AG08396 (cell line): ENCODE measurements at regions not wholly inside any gene's neighbourhood (a gene's known extent, or its start where the extent isn't known, plus 50 kb on each side); places are given as distances from the start of the nearest gene placed in this dataset.

Experiments used
- DNase-seq: peaks from one replicate; pipeline ENCODE4 v3.0.0; 2012; ENCODE audit warnings: low spot score, mixed read lengths

DNA sequence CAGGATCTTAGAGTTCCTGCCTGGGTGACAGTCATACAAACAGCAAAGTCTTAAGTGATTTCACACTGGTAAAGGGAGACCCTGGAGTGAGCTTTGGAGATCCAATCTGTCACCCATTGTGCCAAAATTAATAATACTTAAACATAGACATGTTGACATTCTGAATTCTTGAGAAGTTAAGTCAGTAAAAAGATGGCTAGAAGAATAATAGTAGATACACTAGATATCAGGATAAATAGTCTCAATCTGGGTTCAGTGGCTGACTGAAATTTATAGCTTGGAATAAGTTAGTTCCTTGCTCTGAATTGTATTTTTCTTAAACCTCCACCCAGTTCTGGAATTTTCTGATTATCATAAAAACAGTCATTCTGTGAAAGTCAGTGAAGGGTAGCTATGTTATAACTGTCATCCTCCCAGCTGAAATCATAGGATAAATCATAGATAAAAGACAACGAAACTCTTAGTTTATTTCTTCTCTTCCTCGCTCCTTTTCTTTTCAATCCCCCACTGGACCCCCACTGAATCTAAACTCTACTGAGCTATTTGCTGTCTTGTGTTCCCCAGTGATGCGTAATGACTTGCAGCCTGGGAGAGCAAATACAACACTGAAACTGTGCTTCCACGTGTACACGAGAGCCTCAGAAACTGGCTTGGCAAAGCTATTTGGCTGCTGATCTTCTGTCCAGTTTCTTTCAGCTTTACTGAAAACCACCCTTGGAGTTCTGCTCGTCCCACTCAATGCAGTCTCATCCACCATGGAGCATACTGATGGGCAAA, 175.4 kb upstream of the TP63 start:
- DNase-seq = no peak

DNA sequence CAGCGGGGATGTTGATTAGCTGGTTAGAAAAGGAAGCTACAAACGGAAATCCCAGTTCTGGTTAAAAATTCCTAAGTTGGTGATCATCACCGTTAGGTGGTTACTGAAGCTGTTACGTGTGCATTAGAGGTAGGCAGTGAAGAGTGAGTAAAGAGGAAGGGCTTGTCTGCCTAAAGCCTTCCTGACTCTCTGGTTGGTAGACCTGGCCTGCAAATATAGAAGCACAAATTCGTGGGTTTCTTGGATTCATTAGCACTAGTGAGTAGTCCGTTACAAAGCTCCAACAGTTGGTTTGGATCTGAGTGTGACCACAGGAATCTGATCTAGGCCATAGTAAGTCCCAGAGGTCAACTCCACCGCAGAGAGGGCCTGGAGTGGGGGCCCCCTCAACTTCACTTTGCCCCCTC, 174.0 kb upstream of the TP63 start:
- DNase-seq = no peak

DNA sequence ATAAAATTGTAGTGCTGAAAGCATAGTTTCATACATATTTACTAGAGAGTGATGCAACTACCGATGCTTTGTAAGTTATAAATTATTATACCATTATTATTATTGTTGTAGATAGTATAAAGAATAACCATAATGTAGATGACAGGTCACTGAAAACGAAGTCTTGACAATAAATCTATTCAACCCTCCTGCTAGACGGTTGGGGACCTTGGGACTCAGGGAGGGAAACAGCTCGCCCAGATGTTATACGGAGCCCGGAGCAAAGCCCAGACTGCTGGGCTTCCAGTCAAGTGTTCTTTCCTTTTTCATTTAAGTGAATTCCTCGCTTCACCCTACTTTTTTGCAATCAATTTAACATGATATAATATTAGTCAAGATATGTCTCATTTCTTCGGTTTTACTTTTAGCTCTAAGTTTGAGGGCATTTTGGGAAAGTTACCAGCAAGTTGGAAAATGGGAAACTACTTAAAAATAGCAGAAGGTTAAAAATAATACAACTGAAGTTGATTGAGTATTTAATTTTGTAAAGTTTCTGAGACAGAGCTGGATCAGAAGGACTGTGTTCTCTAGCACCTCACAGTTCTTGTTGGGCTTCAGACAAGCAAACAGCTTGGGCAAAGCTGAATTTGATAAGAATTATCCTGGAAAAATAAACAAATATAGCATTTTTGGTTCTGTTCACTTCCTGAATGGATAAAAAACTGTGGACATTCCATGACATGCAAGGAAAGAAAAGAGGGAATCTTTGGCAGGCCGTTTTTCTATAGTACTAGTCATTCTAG, 173.4 kb upstream of the TP63 start:
- DNase-seq = no peak

DNA sequence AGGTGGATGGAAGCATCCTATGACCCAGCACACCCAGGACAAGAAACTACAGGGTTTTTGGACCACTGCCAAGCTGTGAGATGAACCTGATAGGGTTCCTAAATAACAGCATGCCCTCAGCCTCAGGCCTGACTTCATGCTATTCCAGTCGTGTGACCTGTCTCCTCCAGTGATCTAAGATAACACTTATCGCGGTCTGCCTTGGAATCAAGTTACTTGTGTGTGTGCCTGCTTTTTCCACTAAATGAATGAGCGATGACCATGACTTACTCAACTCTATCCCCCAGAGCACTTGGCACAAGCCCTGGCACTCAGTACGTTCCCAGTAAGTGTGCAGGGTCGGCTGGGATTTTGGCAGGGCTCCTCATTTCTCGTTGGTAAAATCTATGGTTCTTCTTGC, 172.7 kb upstream of the TP63 start:
- DNase-seq = no peak

DNA sequence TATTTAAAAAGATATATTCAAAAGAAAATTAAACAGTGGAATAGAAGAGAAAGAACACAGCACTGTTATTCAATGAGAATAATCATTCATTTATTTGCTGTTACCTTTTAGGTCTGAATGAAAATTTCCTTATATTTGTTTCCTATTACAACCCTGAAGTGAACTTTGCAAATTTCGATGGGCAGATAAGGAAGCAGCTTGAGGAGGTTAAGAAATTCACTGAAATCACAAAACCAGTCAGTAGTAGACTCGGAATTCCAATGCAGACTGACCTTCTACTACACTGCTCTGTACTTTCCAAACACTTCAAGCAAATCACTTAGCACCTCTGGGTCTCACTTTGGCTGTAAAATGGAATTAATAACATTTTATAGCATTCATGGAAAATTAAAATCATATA, 172.0 kb upstream of the TP63 start:
- no peak for DNase-seq

DNA sequence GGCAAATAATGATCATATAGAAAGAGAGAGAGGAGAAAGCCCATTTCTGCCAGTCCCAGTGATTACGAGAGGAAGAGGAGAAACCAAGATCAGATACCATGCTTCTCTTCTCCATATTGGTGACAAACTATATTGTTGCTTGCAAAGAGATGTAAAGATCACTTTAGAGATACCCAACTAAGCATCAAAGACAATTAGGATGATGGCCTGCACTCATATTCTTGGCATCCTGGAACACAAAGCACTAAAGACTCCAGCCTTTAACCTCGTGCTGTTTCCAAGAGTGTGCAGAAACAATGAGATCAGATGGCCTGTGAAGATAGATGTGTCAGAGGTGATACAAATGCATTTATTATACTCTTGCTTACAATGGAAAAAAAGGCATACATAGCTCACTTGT, 170.7 kb upstream of the TP63 start:
- no peak for DNase-seq

DNA sequence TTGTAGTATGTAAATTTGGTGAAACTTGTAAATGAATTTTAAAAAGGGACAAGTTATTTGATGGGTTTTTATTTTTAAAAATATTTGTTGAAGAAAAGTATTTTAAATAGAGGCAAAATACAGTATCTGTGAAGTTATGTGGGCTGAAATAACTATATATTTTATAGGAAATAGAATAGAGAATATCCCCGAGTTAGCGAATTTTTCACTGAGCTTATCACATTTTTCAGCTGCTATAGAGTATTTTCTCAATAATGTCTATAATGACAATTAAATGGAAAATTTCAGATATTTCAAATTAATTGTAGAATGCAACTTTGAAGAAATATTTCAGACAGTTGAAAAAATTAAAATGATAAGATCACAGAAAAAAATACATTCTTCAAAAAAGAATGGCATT, 166.4 kb upstream of the TP63 start:
- no peak for DNase-seq

DNA sequence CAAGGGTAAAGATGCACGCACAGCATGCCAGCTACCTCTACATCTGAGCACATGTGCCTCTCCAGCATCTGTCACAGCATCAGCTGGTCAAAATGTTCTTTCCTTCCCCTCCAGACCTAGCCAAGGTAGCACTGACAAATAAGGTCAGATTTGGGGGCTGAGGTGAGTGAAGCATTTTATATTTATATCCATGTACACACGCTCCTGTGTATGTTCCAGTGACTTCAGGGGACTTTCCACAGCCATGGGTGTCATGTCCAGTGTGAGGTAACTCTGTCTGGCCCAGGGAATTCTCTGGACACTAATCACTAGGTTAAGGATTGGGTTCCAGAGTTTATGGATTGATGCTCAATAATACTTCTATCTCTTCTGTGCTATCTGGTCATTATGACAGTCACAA, 165.2 kb upstream of the TP63 start:
- no peak for DNase-seq

DNA sequence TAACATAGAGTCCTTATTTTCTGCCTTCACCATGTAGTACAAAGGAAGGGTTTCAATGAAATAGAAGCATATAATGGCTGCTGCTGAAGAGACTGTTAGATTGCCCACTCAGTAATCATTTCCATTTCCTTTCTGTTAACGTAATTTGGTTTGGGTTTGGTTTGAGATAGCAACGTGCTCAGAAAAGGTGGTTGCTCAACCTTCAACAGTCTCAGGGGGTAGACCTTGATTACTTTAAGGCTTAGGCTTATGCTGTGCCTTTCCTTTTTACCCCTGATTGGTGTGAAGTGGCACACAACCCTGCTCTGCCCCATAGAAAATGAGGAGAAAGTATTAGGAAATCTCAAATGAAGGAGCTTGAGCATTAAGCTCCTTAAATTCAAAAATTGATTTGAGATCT, 163.7 kb upstream of the TP63 start:
- no peak for DNase-seq

DNA sequence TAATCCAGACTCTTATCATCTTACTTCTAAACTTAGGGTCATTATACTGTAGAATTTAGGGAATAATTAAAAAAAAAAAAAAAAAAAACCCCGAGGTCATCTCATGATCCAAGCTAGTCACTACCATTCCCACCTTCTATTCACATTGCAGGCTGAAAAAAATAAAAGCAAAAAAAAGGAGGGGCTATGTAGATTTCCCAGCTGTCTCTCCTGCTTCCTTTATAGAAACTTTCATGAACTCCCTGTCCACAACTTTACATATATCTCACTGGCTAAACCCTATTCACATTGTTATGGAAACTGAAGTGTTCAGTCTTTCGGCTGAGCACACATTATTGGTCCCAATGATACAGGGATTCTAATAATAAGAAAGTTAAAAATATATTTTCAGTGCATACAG, 156.2 kb upstream of the TP63 start:
- no peak for DNase-seq

DNA sequence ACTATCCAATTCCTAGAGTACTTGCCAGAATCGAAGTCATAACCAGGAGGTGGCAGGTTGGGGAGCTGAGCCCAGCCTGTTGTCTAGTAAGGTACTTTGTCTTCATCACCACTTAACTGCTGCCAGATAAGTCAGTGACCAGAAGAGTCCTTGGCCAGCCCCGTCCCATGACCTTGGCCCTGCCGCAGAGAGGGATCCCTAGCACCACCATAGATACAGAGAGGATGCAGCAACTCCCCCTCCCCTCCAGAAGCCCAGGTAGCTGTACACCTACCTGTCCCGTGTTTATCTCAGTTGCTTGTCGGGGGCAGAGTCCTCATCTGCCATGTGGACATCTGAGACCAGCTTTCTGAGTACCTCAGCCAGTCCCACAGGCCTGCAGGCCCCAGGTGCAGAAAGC, 153.6 kb upstream of the TP63 start:
- DNase-seq = no peak

DNA sequence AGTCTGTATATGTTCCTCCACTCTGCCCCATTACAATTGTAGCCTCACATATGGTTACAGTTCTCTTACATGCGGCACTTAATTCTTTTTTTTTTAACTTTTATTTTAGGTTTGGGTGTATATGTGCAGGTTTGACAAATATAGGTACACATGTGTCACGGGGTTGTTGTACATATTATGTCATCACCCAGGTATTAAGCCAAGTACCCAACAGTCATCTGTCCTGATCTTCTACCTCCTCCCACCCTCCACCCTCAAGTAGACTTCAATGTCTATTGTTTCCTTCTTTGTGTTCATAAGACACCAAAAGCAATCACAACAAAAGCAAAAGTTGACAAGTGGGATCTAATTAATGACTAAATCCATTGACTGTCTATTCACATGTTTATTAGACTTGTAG, 144.6 kb upstream of the TP63 start:
- no peak for DNase-seq

DNA sequence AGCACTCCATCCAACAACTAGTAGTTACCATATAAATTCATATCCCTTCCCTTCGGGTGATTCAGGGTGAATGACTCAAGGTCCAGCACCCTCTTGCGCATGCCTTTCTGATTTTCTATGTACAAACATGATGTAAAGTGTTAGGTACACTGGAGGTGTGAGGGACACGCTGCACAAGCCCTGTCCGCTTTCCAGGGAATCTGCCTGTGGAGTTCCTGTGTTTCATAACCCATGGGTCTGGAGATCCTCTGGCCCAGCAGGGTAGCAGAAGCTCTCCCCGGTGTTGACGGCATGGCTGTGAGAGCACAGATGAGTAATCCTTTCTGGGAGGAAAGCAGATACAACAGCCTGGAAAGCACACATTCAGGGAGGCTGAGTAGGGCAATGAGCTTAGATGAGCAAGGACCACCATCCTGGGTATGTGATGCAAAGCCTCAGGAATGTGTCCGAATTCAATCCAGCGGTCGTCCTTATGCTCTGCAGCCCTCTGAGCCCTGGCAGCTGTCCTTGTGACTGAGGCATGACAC, 142.9 kb upstream of the TP63 start:
- peak; percentile 12 for DNase-seq

DNA sequence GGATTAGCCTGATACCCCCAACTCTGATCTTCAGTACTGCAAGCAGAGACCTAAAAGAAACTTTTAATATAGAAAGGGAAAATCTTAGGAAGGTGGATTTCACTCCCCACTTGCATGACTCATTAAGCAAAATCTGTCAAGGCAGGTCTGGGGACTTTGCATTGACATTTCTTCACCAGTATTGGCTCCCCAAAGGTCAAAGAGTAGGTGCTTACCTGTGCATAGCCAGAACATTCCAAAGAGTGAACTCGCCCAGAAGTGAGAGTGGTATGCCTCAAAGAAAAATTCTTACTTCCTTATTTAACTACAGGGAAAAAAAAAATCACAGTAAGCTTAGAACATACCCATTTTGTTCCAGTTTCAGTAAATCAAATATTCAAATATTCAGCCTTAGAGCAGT, 140.9 kb upstream of the TP63 start:
- DNase-seq = no peak

DNA sequence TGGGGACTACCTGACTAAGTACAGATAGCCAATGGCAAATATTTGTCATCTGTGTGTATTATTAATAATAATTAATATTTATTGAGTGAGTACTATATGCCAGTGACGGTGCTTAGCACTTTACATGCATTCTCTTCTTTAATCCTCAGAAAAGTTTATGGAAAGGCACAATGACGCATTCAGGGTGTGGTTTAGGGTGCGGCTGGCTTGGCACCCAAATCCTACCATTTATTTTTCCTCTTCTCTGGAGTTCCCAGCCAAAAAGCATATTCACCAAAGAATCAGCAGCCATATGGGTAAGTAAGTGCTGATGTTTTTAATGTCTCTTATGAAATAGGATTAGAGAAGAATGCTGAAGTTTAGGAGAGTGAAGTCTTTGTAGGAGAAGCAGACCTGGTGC, 140.4 kb upstream of the TP63 start:
- no peak for DNase-seq

DNA sequence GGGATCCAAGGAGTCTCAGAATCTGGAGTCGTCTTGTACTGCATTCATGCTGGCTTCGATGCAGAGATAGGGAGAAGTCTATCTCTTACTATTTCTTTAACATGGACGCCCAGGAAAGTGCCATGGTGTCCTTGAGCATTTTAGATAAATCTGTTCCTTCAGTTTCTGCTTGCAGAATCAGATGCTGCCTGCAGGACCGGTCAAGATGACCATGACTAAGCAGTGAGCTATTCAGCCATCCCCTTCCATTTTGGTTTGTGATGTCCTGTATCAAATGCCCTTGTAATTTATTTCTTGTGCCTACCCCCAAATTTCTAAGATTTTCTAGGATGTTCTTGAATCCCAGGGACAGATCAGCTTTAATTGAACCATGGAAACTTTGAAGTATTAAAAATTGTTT, 139.4 kb upstream of the TP63 start:
- no peak for DNase-seq

DNA sequence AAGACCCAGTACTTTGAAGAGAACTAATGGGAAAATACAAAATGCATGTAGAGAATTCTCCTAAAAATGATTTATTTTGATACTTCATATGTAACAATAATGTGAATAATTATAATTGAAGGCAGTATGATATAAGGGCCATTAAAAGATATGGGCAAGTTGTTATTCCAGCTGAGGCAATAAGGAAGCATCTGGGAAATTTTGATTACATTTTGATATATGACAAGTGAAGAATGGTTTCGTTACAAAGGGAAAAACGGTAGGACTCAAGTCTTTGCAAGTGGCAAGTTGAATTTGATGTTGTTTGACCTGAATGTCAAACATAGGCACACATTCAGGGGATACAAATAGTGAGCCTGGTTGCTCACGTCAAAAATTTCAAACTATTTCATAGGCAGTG, 137.9 kb upstream of the TP63 start:
- DNase-seq = no peak

DNA sequence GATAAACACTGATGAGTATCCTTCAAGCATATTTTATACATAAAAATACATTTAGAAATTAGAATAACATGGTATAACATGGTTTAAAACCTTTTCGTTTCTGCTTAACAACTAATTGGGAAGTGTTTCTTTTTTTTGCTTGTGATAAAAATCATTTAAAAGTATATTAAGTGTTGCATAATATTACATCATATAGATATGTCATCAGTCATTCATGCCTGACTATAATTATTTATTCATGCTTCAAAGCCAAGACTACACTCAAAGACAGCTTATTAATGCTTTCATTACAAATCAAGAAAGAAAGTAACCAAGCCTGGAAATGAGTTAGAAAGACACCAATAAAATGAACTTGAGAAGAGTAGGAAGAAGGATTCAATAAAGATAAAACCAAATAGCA, 136.6 kb upstream of the TP63 start:
- DNase-seq = no peak

DNA sequence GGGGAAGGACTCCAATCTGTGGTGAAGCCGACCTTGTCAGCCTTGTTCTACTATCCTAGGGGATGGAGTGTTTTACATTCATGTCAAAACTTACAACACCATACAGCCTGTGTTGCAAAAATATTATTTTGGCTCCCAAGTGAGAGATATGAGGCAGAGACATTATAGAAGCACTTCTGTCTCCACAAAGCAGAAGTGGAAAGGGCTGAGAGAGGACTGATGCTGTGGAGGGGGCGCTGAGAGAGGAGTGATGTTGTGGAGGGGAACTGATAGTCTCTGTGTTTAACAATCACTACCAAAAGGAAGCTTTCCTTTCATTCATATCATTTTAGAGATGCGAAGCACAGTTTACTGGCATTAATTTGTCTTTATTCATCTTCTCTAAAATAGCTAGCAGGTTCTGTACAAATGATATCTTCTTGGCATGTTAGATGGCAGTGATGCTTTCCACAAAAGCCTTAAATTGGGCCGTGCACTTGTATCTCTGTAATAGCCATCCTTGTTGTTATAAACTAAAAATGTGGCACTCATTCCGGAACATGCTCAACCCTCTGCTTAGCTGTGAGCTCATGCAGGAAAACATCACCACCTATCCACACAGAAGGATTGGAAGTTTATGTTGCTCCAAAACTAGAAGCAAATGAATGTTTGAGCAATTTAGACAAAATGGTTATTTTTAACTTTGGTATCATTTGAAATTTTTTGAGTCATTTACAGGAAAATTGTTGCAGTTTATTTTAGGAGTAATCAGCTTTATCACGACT, 134.6 kb upstream of the TP63 start:
- DNase-seq = no peak

DNA sequence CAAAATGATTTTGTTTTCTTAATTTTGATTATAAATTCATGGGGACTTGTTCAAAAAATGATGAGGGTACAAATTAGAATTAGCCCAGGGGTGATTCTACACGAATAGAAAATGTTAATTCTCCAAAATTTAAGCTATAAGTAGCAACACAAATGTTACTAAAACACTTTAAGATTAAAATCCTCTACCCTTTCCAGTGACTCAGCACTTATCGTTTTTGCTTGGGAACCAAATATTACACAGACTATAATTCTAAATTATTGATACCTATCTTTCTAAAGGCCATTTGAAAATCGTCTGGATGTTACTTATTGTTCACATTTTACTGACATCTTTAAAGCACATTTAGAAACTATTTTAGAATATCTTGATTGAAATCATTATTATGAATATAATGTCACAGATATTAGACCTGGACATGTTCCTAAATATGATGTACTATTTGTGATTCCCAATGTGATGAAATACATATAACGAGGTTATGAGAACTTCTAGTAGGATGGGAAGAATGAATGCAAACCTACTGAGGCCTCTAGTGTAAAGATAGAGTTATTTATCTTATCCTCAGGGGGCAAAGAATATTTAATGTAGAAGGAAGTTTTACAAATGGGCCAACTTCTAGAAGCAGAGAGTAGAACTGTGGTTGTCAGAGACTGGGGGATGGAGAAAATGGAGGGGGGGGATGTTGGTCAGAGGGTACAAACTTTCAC, 132.0 kb upstream of the TP63 start:
- no peak for DNase-seq

DNA sequence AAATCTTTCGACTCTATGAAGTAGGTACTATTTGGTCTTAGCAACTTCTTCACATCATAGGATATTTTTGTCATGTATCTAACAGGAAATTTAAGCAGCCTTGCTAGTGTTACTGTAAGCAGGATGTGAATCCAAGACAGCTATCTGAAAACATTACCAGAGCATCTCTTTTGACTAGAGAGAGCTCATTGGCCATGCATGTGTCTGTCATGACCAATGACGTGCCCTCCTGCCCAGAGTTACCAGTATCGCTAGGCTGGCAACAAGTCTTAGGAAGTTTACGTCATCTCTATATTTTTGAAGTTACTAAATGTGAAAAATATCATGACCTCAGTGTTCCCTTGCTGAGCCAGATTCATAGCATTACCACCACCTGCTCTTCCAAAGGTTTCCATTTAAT, 130.9 kb upstream of the TP63 start:
- no peak for DNase-seq

DNA sequence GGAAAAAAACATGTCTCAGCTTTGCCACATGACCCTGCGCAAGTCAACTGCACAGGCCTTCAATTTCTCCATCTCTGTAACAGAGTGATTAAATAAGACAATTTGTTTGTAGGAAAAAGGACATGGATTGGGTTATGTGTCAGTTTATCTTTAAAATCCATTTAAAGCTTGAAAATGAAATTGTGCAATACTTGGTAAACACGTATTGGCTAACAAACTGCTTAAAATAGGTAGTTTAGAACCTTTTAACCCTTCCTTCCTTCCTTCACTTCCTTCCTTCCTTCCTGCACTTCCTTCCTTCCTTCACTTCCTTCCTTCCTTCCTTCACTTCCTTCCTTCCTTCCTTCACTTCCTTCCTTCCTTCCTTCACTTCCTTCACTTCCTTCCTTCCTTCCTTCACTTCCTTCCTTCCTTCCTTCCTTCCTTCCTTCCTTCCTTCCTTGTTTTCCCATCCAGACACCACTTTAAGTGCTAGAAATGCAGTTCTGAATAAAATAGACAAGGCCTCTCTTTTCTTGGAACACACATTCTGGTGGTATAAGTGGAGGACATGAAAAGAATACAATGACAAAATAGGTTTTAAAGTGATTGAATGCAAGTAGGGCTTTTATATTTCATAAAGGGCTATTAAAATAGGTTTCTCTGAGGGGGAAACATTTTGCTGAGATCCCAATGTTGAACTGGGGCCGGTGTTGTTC, 130.2 kb upstream of the TP63 start:
- DNase-seq = no peak
